ENCODE measurements at regions not wholly inside any gene's neighbourhood (a gene's known extent, or its start where the extent isn't known, plus 50 kb on each side); places are given as distances from the start of the nearest gene placed in this dataset.

GRCh38 chr3:101984356-101984755 is 135.0 kb downstream of the NFKBIZ start:
- no peak for TF ChIP-seq POLR2A (IDR thresholded peaks at IDR 0.05; ENCODE audit: low read depth, low read length)
- TF ChIP-seq CTCF (IDR thresholded peaks at IDR 0.05; ENCODE audit: extremely low read depth in 1 of 2, insufficient read depth in 1 of 2, low read depth in 1 of 2, low read length in 2 of 2), result no peak
- no peak for TF ChIP-seq FOS (IDR thresholded peaks at IDR 0.05; ENCODE audit: borderline replicate concordance, insufficient read depth, low read length)
- no peak for TF ChIP-seq EZH2 (IDR thresholded peaks at IDR 0.05; ENCODE audit: borderline replicate concordance, low read depth, low read length, severe bottlenecking)
- TF ChIP-seq MYC (IDR thresholded peaks at IDR 0.05; ENCODE audit: low read depth, low read length), result no peak
- no peak for TF ChIP-seq POLR2AphosphoS5 (IDR thresholded peaks at IDR 0.05; ENCODE audit: insufficient read depth, low read depth, low read length)
- no peak for TF ChIP-seq MAX (IDR thresholded peaks at IDR 0.05; ENCODE audit: insufficient read depth, insufficient read length)
